HCT116 (cell line): ENCODE measurements at regions not wholly inside any gene's neighbourhood (a gene's known extent, or its start where the extent isn't known, plus 50 kb on each side); places are given as distances from the start of the nearest gene placed in this dataset.

Experiments
- ELF1 ChIP-seq: IDR thresholded peaks from 2 replicates; pipeline ENCODE4 v1.6.1; 2012; ENCODE audit warnings: low read depth, borderline replicate concordance
- EZH2 ChIP-seq: fragments of 200-600 bp; sonication (generic); IDR thresholded peaks from 2 replicates; pipeline ENCODE4 v1.6.1; 2017; ENCODE audit warnings: antibody characterized with exemption, mixed run types
- POLR2A ChIP-seq: IDR thresholded peaks from 2 replicates; pipeline ENCODE4 v1.7.0; 2011; ENCODE audit warnings: borderline replicate concordance; ENCODE audit not compliant: insufficient read depth, insufficient read length; ENCODE audit errors: extremely low read depth
- RAD21 ChIP-seq: IDR thresholded peaks from 2 replicates; pipeline ENCODE4 v1.6.1; 2012; ENCODE audit warnings: low read depth, mild to moderate bottlenecking
- SIN3A ChIP-seq: IDR thresholded peaks from 2 replicates; pipeline ENCODE4 v1.6.1; 2012; ENCODE audit warnings: low read depth
- SP1 ChIP-seq: IDR thresholded peaks from 2 replicates; pipeline ENCODE4 v1.6.1; 2012; ENCODE audit warnings: low read depth
- TCF7L2 ChIP-seq: IDR thresholded peaks from 2 replicates; pipeline ENCODE4 v1.7.0; 2011; ENCODE audit warnings: borderline replicate concordance, inconsistent platforms; ENCODE audit not compliant: insufficient read depth, insufficient read length; ENCODE audit errors: extremely low read depth
- TF ChIP-seq, protein P1 (sequence below): IDR thresholded peaks from 2 replicates; pipeline ENCODE4 v1.6.1; 2012; ENCODE audit warnings: low read depth
- TF ChIP-seq, protein P2 (sequence below), 3 experiments: fragments of 200-600 bp in 1 of 3; sonication (generic) in 1 of 3; IDR thresholded peaks in 2 of 3; conservative IDR thresholded peaks in 1 of 3; 2 replicates each; pipeline ENCODE4 v1.5.1; 2012 to 2017; ENCODE audit warnings: low read depth in 2 of 3, low read length in 2 of 3, antibody characterized with exemption in 1 of 3, borderline replicate concordance in 1 of 3, control low read depth in 1 of 3, mild to moderate bottlenecking in 1 of 3, mixed read lengths in 1 of 3, mixed run types in 1 of 3, moderate library complexity in 1 of 3; ENCODE audit not compliant: insufficient read depth in 1 of 3

DNA sequence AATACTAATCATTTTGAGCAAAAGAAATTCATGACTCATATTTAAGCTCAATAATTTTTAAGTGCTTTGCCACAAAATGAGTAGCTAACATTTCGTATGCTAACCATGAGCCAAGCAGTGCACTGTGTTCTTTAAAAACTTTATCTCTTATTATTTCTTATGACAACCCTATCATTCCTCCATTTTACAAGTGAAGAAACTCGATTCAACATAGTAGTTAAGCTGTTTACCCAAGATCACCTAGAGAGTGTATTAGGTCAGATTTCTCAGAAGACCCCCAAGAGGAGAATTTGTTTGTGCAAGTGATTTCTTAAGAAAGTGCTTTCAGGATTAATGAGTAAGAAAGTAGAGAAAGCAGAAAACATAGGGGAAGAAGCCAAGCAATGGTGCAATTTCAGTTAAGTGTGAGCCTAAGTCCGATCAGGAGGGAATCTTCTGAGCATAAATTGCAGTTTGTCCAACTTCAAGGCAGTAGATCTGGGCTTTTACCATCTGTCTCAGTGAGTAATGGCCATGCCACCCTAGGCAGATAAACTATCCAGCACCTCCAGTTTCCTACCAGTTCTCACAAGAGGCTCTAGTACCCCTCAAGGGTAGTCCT, 202.7 kb downstream of the SCG2 start:
- no peak for TF ChIP-seq SIN3A
- no peak for TF ChIP-seq SP1
- no peak for TF ChIP-seq POLR2A
- TF ChIP-seq ELF1 = no peak
- TF ChIP-seq, protein P1, sequence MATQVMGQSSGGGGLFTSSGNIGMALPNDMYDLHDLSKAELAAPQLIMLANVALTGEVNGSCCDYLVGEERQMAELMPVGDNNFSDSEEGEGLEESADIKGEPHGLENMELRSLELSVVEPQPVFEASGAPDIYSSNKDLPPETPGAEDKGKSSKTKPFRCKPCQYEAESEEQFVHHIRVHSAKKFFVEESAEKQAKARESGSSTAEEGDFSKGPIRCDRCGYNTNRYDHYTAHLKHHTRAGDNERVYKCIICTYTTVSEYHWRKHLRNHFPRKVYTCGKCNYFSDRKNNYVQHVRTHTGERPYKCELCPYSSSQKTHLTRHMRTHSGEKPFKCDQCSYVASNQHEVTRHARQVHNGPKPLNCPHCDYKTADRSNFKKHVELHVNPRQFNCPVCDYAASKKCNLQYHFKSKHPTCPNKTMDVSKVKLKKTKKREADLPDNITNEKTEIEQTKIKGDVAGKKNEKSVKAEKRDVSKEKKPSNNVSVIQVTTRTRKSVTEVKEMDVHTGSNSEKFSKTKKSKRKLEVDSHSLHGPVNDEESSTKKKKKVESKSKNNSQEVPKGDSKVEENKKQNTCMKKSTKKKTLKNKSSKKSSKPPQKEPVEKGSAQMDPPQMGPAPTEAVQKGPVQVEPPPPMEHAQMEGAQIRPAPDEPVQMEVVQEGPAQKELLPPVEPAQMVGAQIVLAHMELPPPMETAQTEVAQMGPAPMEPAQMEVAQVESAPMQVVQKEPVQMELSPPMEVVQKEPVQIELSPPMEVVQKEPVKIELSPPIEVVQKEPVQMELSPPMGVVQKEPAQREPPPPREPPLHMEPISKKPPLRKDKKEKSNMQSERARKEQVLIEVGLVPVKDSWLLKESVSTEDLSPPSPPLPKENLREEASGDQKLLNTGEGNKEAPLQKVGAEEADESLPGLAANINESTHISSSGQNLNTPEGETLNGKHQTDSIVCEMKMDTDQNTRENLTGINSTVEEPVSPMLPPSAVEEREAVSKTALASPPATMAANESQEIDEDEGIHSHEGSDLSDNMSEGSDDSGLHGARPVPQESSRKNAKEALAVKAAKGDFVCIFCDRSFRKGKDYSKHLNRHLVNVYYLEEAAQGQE = no peak
- no peak for TF ChIP-seq EZH2
- TF ChIP-seq, protein P2, sequence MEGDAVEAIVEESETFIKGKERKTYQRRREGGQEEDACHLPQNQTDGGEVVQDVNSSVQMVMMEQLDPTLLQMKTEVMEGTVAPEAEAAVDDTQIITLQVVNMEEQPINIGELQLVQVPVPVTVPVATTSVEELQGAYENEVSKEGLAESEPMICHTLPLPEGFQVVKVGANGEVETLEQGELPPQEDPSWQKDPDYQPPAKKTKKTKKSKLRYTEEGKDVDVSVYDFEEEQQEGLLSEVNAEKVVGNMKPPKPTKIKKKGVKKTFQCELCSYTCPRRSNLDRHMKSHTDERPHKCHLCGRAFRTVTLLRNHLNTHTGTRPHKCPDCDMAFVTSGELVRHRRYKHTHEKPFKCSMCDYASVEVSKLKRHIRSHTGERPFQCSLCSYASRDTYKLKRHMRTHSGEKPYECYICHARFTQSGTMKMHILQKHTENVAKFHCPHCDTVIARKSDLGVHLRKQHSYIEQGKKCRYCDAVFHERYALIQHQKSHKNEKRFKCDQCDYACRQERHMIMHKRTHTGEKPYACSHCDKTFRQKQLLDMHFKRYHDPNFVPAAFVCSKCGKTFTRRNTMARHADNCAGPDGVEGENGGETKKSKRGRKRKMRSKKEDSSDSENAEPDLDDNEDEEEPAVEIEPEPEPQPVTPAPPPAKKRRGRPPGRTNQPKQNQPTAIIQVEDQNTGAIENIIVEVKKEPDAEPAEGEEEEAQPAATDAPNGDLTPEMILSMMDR (IDR thresholded peaks at IDR 0.05 in 2 of 3, conservative IDR thresholded peaks at IDR 0.05 in 1 of 3; ENCODE audit: borderline replicate concordance in 1 of 3, insufficient read depth in 1 of 3, low read depth in 2 of 3, low read length in 2 of 3) = no peak
- no peak for TF ChIP-seq RAD21
- TF ChIP-seq TCF7L2 = no peak
